H9 (cell line): ENCODE measurements at regions not wholly inside any gene's neighbourhood (a gene's known extent, or its start where the extent isn't known, plus 50 kb on each side); places are given as distances from the start of the nearest gene placed in this dataset.

ENCODE experiments used
- DNase-seq: peaks from one replicate; pipeline ENCODE4 v3.0.0-alpha.2; 2017
- H2AFZ ChIP-seq: one replicate; pipeline ENCODE4 v1.6.1; 2013; ENCODE audit warnings: mild to moderate bottlenecking, low read length, control low read depth, moderate library complexity
- H2AK5ac ChIP-seq: 2 replicates; pipeline ENCODE4 v1.6.1; 2013; ENCODE audit warnings: low read length, control low read depth, mixed read lengths; ENCODE audit not compliant: insufficient read length
- H2BK120ac ChIP-seq: one replicate; pipeline ENCODE4 v1.6.1; 2013; ENCODE audit warnings: low read depth, mild to moderate bottlenecking, low read length, control low read depth, inconsistent platforms; ENCODE audit not compliant: poor library complexity, severe bottlenecking
- H2BK12ac ChIP-seq: 2 replicates; pipeline ENCODE4 v1.6.1; 2013; ENCODE audit warnings: low read length, control low read depth, mixed read lengths, low read depth; ENCODE audit not compliant: insufficient read length
- H2BK15ac ChIP-seq: 2 replicates; pipeline ENCODE4 v1.6.1; 2013; ENCODE audit warnings: low read depth, low read length, control low read depth
- H2BK20ac ChIP-seq: one replicate; pipeline ENCODE4 v1.6.1; 2013; ENCODE audit warnings: low read depth, mild to moderate bottlenecking, low read length, control low read depth, inconsistent platforms; ENCODE audit not compliant: poor library complexity, severe bottlenecking
- H2BK5ac ChIP-seq: 2 replicates; pipeline ENCODE4 v1.6.1; 2013; ENCODE audit warnings: low read length, control low read depth, mixed read lengths; ENCODE audit not compliant: insufficient read length
- H3K14ac ChIP-seq: 2 replicates; pipeline ENCODE4 v1.6.1; 2013; ENCODE audit warnings: low read length, control low read depth; ENCODE audit not compliant: insufficient read depth
- H3K18ac ChIP-seq: 2 replicates; pipeline ENCODE4 v1.6.1; 2013; ENCODE audit warnings: low read depth, mild to moderate bottlenecking, mixed read lengths, low read length, control low read depth; ENCODE audit not compliant: insufficient read length
- H3K23ac ChIP-seq: 2 replicates; pipeline ENCODE4 v1.6.1; 2013; ENCODE audit warnings: low read length, control low read depth, mixed read lengths, low read depth; ENCODE audit not compliant: insufficient read length
- H3K23me2 ChIP-seq: 2 replicates; pipeline ENCODE4 v1.6.1; 2013; ENCODE audit warnings: low read depth, mild to moderate bottlenecking, mixed read lengths, low read length, control low read depth; ENCODE audit not compliant: insufficient read length, poor library complexity, severe bottlenecking
- H3K27ac ChIP-seq: 2 replicates; pipeline ENCODE4 v1.5.1; 2013; ENCODE audit warnings: low read length, control low read depth, mixed read lengths, low read depth; ENCODE audit not compliant: insufficient read length
- H3K27me3 ChIP-seq: 2 replicates; pipeline ENCODE4 v1.6.1; 2013; ENCODE audit warnings: low read length, control low read depth, inconsistent platforms; ENCODE audit not compliant: insufficient read depth
- H3K4ac ChIP-seq: 2 replicates; pipeline ENCODE4 v1.6.1; 2013; ENCODE audit warnings: low read depth, mild to moderate bottlenecking, control low read depth, inconsistent platforms, low read length, moderate library complexity
- H3K4me1 ChIP-seq: 2 replicates; pipeline ENCODE4 v1.6.1; 2013; ENCODE audit warnings: low read length, control low read depth, inconsistent platforms; ENCODE audit not compliant: insufficient read depth
- H3K4me2 ChIP-seq: 2 replicates; pipeline ENCODE4 v1.6.1; 2013; ENCODE audit warnings: low read length, control low read depth, mixed read lengths; ENCODE audit not compliant: insufficient read length, insufficient read depth
- H3K56ac ChIP-seq: 2 replicates; pipeline ENCODE4 v1.6.1; 2013; ENCODE audit warnings: low read depth, mild to moderate bottlenecking, mixed read lengths, low read length, control low read depth; ENCODE audit not compliant: insufficient read length
- H3K79me1 ChIP-seq: 2 replicates; pipeline ENCODE4 v1.6.1; 2013; ENCODE audit warnings: low read depth, mild to moderate bottlenecking, moderate library complexity, low read length, control low read depth, inconsistent platforms; ENCODE audit not compliant: insufficient read depth, poor library complexity, severe bottlenecking
- H3K79me2 ChIP-seq: 2 replicates; pipeline ENCODE4 v1.6.1; 2013; ENCODE audit warnings: low read length, control low read depth, inconsistent platforms; ENCODE audit not compliant: insufficient read depth
- H3K9ac ChIP-seq: 2 replicates; pipeline ENCODE4 v1.6.1; 2013; ENCODE audit warnings: low read length, control low read depth, mixed read lengths; ENCODE audit not compliant: insufficient read length; ENCODE audit errors: extremely low read depth
- H3K9me3 ChIP-seq: one replicate; pipeline ENCODE4 v1.6.1; 2013; ENCODE audit warnings: low read depth, low read length, inconsistent platforms; ENCODE audit not compliant: control insufficient read depth
- H3T11ph ChIP-seq: one replicate; pipeline ENCODE4 v1.6.1; 2013; ENCODE audit warnings: mild to moderate bottlenecking, low read length, control low read depth, inconsistent platforms
- H4K20me1 ChIP-seq: one replicate; pipeline ENCODE4 v1.6.1; 2013; ENCODE audit not compliant: control insufficient read depth, insufficient read length, insufficient read depth
- H4K5ac ChIP-seq: 2 replicates; pipeline ENCODE4 v1.6.1; 2013; ENCODE audit warnings: low read depth, mild to moderate bottlenecking, mixed read lengths, low read length, control low read depth; ENCODE audit not compliant: insufficient read length
- H4K8ac ChIP-seq: replicated peaks from 2 replicates; pipeline ENCODE4 v1.6.1; 2013; ENCODE audit warnings: low read length, control low read depth, mixed read lengths, low read depth; ENCODE audit not compliant: insufficient read length
- H4K91ac ChIP-seq: 2 replicates; pipeline ENCODE4 v1.6.1; 2013; ENCODE audit warnings: low read depth, mild to moderate bottlenecking, moderate library complexity, mixed read lengths, low read length, control low read depth; ENCODE audit not compliant: insufficient read length
- H3K27ac Mint-ChIP-seq, 3 experiments: 2 replicates in 2 of 3; 3 replicates in 1 of 3; pipeline ENCODE4 v1.8.0; 2020 to 2021; ENCODE audit warnings: mixed read lengths in 3 of 3, mild to moderate bottlenecking in 1 of 3, moderate library complexity in 1 of 3
- H3K27me3 Mint-ChIP-seq: 2 replicates; pipeline ENCODE4 v1.8.0; 2021; ENCODE audit warnings: low read depth, mild to moderate bottlenecking, moderate library complexity, mixed read lengths
- H3K36me3 Mint-ChIP-seq, 3 experiments: 2 replicates in 2 of 3; 3 replicates in 1 of 3; pipeline ENCODE4 v1.8.0; 2020 to 2021; ENCODE audit warnings: low read depth in 3 of 3, mixed read lengths in 3 of 3; ENCODE audit not compliant: insufficient read depth in 1 of 3
- H3K4me1 Mint-ChIP-seq, 2 experiments: 2 replicates each; pipeline ENCODE4 v1.8.0; 2020; ENCODE audit warnings: mixed read lengths in 2 of 2
- H3K4me3 Mint-ChIP-seq, 2 experiments: 2 replicates in 1 of 2; 3 replicates in 1 of 2; pipeline ENCODE4 v1.8.0; 2020 to 2021; ENCODE audit warnings: mild to moderate bottlenecking in 2 of 2, mixed read lengths in 2 of 2, moderate library complexity in 1 of 2
- H3K9me3 Mint-ChIP-seq, 2 experiments: 2 replicates in 1 of 2; 3 replicates in 1 of 2; pipeline ENCODE4 v1.8.0; 2020; ENCODE audit warnings: mild to moderate bottlenecking in 2 of 2, mixed read lengths in 2 of 2, moderate library complexity in 1 of 2
- WGBS: extraction: QIAGEN DNeasy Blood & Tissue Kit; methylation state at CpG from one replicate; pipeline ENCODE4 v1.1.7; 2013; ENCODE audit warnings: missing lambda C conversion rate, low lambda C conversion rate, mixed read lengths; ENCODE audit not compliant: insufficient read length; ENCODE audit errors: extremely low coverage; 5-methylcytosine and 5-hydroxymethylcytosine counted together
- TF ChIP-seq, protein P1 (sequence below): fragments of 200-600 bp; sonication (generic); conservative IDR thresholded peaks from 3 replicates; pipeline ENCODE4 v1.8.0; 2021; ENCODE audit warnings: antibody characterized with exemption, mild to moderate bottlenecking

DNA sequence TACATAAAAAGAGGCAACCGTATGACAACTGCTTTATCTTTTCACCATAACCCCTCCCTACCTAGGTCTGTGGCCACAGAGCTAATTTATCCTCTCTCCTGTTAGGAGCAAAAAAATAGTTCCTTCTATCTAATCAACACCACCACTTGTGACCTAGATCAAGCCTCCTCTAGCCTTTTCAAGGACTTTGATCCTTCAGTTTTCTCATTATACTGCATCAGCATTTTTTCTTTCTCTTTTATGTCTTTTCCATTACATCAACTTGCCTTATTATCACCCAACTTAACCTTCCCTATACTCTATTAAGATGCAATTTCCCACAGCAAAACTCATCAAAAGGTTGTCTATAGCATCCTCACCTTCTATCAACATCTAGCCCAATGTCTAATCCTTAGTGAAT is 211.0 kb downstream of the ANKRD50 start:
- DNase-seq: no peak
- Mint-ChIP-seq H3K4me3 (no peak overlapping the region), H3K27me3 (no peaks in the 10 kb centered on the region), H3K36me3 (no peaks in the 10 kb centered on the region), H3K4me1 (peaks cover 0 to 7% of the 10 kb centered on the region in 2 experiments), H3K9me3 (no peaks in the 10 kb centered on the region), H3K27ac (no peak overlapping the region)
- Histone ChIP-seq H3K4me1 (no peaks in the 10 kb centered on the region), H3K56ac (no peak overlapping the region), H2BK15ac (no peak overlapping the region), H4K91ac (no peak overlapping the region), H2BK5ac (no peak overlapping the region), H3K14ac (no peak overlapping the region), H4K20me1 (no peaks in the 10 kb centered on the region), H3T11ph (no peak overlapping the region), H2BK120ac (no peak overlapping the region), H2AK5ac (no peak overlapping the region), H3K79me1 (no peaks in the 10 kb centered on the region), H3K18ac (no peak overlapping the region), H3K4ac (no peak overlapping the region), H2BK12ac (no peak overlapping the region), H4K8ac (no peak overlapping the region), H3K4me2 (no peak overlapping the region), H4K5ac (no peak overlapping the region), H3K9me3 (no peaks in the 10 kb centered on the region), H3K79me2 (no peaks in the 10 kb centered on the region), H3K23me2 (no peaks in the 10 kb centered on the region), H3K27ac (no peak overlapping the region), H3K27me3 (no peaks in the 10 kb centered on the region), H3K9ac (no peak overlapping the region), H3K23ac (no peak overlapping the region), H2AFZ (no peak overlapping the region), H2BK20ac (no peak overlapping the region)
- WGBS: no CpG with 5 or more reads among the region's 1 CpG
- TF ChIP-seq, protein P1, sequence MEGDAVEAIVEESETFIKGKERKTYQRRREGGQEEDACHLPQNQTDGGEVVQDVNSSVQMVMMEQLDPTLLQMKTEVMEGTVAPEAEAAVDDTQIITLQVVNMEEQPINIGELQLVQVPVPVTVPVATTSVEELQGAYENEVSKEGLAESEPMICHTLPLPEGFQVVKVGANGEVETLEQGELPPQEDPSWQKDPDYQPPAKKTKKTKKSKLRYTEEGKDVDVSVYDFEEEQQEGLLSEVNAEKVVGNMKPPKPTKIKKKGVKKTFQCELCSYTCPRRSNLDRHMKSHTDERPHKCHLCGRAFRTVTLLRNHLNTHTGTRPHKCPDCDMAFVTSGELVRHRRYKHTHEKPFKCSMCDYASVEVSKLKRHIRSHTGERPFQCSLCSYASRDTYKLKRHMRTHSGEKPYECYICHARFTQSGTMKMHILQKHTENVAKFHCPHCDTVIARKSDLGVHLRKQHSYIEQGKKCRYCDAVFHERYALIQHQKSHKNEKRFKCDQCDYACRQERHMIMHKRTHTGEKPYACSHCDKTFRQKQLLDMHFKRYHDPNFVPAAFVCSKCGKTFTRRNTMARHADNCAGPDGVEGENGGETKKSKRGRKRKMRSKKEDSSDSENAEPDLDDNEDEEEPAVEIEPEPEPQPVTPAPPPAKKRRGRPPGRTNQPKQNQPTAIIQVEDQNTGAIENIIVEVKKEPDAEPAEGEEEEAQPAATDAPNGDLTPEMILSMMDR: no peak
